ENCODE measurements at regions not wholly inside any gene's neighbourhood (a gene's known extent, or its start where the extent isn't known, plus 50 kb on each side); places are given as distances from the start of the nearest gene placed in this dataset.
"Not testable (repeated sequence)": the region's sequence is repeated elsewhere in the genome, so short reads cannot be mapped to it uniquely, and the experiment has no call there.

- H3K36me3 ChIP-seq (ENCODE audit: low read depth, missing control alignments); H3K27me3 ChIP-seq; DNase-seq; H3K4me1 ChIP-seq; intact Hi-C loops (cut with DNase I; ENCODE audit: low total_unique reads); H3K27ac ChIP-seq; H3K9me3 ChIP-seq; H3K4me3 ChIP-seq: not testable (repeated sequence)
- TF ChIP-seq CTCF (IDR thresholded peaks at IDR 0.05) = peak in 1 of 3 experiments; percentile 13
- WGBS, 2 donors = 23 to 61% methylated on average over 2 of the region's 2 CpGs
Measured at GRCh38 chrY:26315065-26315464, 693.1 kb downstream of the CDY1 start.

DNA sequence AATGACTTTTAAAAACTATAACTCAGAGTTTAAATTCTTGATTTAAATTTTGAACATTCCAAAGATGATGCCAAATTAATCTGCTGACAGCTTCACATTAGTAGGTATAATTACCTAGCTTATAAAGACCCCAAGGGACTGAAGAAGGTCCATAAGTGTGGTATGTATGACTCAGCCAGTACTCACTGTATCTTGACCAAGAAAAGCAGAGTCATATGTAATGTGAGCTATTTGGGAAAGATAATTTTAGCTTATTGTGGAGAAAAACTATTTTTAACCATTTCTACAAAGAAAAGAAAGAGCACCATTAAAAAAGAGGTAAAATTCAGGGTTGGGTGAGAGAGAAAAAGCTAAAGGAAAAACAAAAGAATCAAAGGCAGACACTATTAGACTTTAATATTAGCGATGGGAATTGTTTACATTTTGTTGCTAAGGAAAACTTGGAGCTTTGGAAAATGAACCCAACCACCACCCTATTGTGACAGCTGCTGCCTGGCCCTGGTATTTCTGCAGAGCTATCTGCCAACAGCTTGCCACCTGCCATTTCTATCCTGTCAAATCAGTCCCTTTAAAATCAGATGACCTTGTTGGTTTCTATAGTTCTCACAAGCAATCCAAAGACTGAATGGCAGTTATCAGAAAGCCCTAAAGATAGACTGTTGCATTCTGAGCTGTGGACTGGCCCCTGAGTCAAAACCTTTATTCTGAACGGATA is 697.7 kb downstream of the CDY1 start:
- DNase-seq; H3K27ac ChIP-seq; H3K36me3 ChIP-seq (ENCODE audit: low read depth, missing control alignments); H3K4me1 ChIP-seq; H3K27me3 ChIP-seq; intact Hi-C loops (cut with DNase I; ENCODE audit: low total_unique reads); H3K9me3 ChIP-seq; H3K4me3 ChIP-seq: not testable (repeated sequence)
- 43 to 45% methylated on average over 2 of the region's 2 CpGs for WGBS, 2 donors

DNA sequence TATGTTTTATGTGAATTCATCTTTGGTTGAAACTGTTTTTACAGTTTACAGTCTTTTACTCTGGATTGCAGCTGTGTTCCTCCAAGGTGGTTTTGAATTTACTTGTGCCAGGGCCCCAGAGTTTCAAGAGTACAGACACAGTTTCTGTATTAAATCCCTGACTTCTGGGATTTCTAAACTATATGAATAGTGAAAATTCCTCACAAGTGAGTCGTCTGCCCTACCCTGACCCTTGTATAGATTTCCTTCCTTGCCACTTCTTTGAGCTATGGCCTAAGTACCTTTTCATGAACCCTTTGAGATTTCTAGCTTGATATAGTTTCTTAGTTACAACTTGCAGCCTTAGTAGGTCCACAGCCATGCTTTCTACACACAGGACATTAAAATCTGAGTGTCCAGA is 700.8 kb downstream of the CDY1 start:
- H3K36me3 ChIP-seq (ENCODE audit: low read depth, missing control alignments); intact Hi-C loops (cut with DNase I; ENCODE audit: low total_unique reads); DNase-seq; H3K4me1 ChIP-seq; H3K4me3 ChIP-seq; H3K27me3 ChIP-seq; H3K27ac ChIP-seq; H3K9me3 ChIP-seq: not testable (repeated sequence)
- 38 to 40% methylated on average over 1 of the region's 1 CpG for WGBS, 2 donors

- H3K27ac ChIP-seq; H3K4me1 ChIP-seq; H3K4me3 ChIP-seq; DNase-seq; H3K9me3 ChIP-seq; H3K36me3 ChIP-seq (ENCODE audit: low read depth, missing control alignments); H3K27me3 ChIP-seq; intact Hi-C loops (cut with DNase I; ENCODE audit: low total_unique reads): not testable (repeated sequence)
Measured at GRCh38 chrY:26352931-26353330, 731.0 kb downstream of the CDY1 start.

GRCh38 chrY:26354191-26354590 is 732.3 kb downstream of the CDY1 start:
- Histone ChIP-seq H3K4me1 (no peaks in the 10 kb centered on the region), H3K27me3 (no peaks in the 10 kb centered on the region), H3K4me3 (no peak overlapping the region), H3K36me3 (ENCODE audit: low read depth, missing control alignments) (no peaks in the 10 kb centered on the region), H3K9me3 (no peaks in the 10 kb centered on the region), H3K27ac (no peak overlapping the region)
- WGBS, 2 donors = 76 to 100% methylated on average over 1 of the region's 1 CpG
- TF ChIP-seq CTCF (IDR thresholded peaks at IDR 0.05) (no peak), POLR2A (IDR thresholded peaks at IDR 0.05) (no peak)
- no peak for DNase-seq
- intact Hi-C loops (cut with DNase I; ENCODE audit: low total_unique reads) = no loop called here

DNA sequence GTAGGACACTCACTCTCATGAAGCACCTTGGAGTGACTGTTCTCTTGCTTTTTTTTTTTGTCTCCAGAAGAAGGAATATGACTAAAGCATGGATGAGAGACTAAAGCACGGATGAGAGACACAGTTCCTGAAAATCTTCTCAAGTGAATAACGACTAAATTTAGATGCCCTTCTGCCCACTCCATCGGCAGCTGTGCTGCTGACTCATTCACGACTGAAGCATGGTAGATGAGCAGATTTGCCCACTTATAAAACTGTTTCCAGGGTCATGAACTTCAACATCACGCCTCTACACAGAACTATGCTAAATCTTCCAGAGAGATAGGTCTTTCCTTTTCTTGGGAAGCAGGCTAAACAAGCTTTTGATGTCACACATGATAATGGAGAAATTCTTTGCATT is 738.0 kb downstream of the CDY1 start:
- 54 to 74% methylated on average over 5 of the region's 5 CpGs for WGBS, 2 donors
- H3K36me3 ChIP-seq (ENCODE audit: low read depth, missing control alignments); H3K4me3 ChIP-seq; H3K4me1 ChIP-seq; H3K27ac ChIP-seq; H3K9me3 ChIP-seq; intact Hi-C loops (cut with DNase I; ENCODE audit: low total_unique reads); H3K27me3 ChIP-seq; DNase-seq: not testable (repeated sequence)

DNA sequence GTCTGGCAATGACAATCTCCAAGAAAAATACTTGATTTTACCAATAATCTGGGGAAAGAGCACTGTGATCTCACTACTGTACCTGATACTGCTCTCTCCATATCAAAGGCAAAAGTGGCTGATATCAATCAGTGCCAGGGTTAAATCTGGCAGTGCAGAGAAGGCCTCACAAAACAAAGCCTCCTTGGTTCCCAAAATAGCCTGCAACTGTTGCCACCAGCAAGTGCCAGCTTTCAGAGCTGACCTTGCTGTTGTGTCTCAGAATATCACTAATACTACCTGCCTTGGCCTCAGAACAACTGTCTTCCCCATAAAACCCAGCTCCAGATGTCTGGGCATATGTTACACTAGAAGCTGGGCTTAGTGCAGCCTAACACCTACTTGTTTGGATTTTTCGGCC is 738.6 kb downstream of the CDY1 start:
- DNase-seq; intact Hi-C loops (cut with DNase I; ENCODE audit: low total_unique reads); H3K9me3 ChIP-seq; H3K4me3 ChIP-seq; H3K27me3 ChIP-seq; H3K36me3 ChIP-seq (ENCODE audit: low read depth, missing control alignments); H3K27ac ChIP-seq; H3K4me1 ChIP-seq: not testable (repeated sequence)
- WGBS, 2 donors = 77 to 83% methylated on average over 1 of the region's 1 CpG

DNA sequence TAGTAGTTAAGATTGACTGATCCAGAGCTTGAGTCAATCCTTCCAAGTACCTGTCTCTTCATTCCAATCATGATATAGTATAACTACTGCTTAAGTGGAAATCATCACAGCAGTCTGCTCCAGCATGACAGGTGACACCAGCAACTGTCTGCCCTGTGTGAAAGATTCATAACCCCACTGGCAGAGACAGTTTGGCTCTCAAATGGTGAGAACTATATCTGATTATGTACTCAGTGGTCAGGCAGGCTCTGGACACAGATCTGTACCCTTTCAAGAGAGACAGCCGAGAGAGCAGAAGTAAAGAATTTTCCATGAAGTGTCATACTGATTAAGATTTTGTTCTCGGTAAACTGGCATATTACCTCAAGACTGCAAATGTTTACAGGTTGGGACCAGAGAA is 741.5 kb downstream of the CDY1 start:
- intact Hi-C loops (cut with DNase I; ENCODE audit: low total_unique reads); H3K27me3 ChIP-seq; DNase-seq; H3K4me3 ChIP-seq; H3K27ac ChIP-seq; H3K9me3 ChIP-seq; H3K36me3 ChIP-seq (ENCODE audit: low read depth, missing control alignments); H3K4me1 ChIP-seq: not testable (repeated sequence)
- WGBS, 2 donors = 75 to 93% methylated on average over 1 to 2 of the region's 2 CpGs

DNA sequence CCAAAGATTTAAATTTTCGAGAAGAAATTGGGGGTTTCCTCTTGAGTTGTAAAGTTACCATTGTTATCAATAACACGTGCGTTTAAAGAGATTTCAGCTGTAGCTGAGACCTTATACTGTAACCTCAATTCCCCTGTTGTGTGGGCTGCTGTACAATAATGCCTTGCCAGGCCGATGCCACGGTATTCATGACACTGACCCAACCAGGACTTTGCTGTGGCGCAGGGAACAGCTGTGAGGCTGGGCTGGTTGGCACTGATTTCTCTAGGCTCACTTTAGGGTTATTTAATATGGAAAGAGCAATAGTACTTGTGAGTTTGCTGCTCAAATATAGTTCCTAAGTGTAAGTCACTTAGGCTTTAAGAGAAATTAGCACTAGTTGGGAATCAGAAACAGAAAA is 744.2 kb downstream of the CDY1 start:
- 69 to 89% methylated on average over 6 of the region's 6 CpGs for WGBS, 2 donors

GRCh38 chrY:26372480-26372879 is 750.6 kb downstream of the CDY1 start:
- WGBS, 2 donors = 33 to 36% methylated on average over 1 of the region's 1 CpG
- H3K27me3 ChIP-seq; H3K9me3 ChIP-seq; H3K36me3 ChIP-seq (ENCODE audit: low read depth, missing control alignments); intact Hi-C loops (cut with DNase I; ENCODE audit: low total_unique reads); H3K4me3 ChIP-seq; DNase-seq; H3K27ac ChIP-seq; H3K4me1 ChIP-seq: not testable (repeated sequence)

More for the DNA sequence above, 744.2 kb downstream of the CDY1 start:
- H3K27ac ChIP-seq; intact Hi-C loops (cut with DNase I; ENCODE audit: low total_unique reads); H3K9me3 ChIP-seq; DNase-seq; H3K36me3 ChIP-seq (ENCODE audit: low read depth, missing control alignments); H3K4me3 ChIP-seq; H3K27me3 ChIP-seq; H3K4me1 ChIP-seq: not testable (repeated sequence)

All from testis (tissue), 2 donors.